SIG-M5 treated with dmso at 0.1 percent for 504 hours (cell line): ENCODE measurements at regions not wholly inside any gene's neighbourhood (a gene's known extent, or its start where the extent isn't known, plus 50 kb on each side); places are given as distances from the start of the nearest gene placed in this dataset.

Experiments used
- DNase-seq: peaks from one replicate; lab custom pipeline; 2025; ENCODE audit not compliant: unreplicated experiment; lab: John Stamatoyannopoulos, UW

- no peak for DNase-seq
These were observed 540.0 kb downstream of the OMA1 start for GRCh38 chr1:58006421-58007046.

GRCh38 chr1:58005212-58005611 is 541.3 kb downstream of the OMA1 start:
- DNase-seq = no peak

GRCh38 chr1:58003988-58004387 is 542.5 kb downstream of the OMA1 start:
- DNase-seq = no peak

- DNase-seq = no peak
These were observed 543.5 kb downstream of the OMA1 start for GRCh38 chr1:58003059-58003458.

GRCh38 chr1:58000821-58001220 is 545.7 kb downstream of the OMA1 start:
- no peak for DNase-seq

GRCh38 chr1:58000116-58000515 is 546.4 kb downstream of the OMA1 start:
- DNase-seq = no peak

- DNase-seq = no peak
These were observed 550.1 kb downstream of the OMA1 start for GRCh38 chr1:57996400-57996799.

- no peak for DNase-seq
These were observed 555.2 kb downstream of the OMA1 start for GRCh38 chr1:57991289-57991688.

GRCh38 chr1:57989877-57990276 is 556.6 kb downstream of the OMA1 start:
- no peak for DNase-seq

- DNase-seq = no peak
These were observed 559.0 kb downstream of the OMA1 start for GRCh38 chr1:57987523-57987922.

- DNase-seq = peak; percentile 72
These were observed 560.1 kb downstream of the OMA1 start for GRCh38 chr1:57986432-57986831.

GRCh38 chr1:57984277-57984676 is 560.4 kb upstream of the DAB1 start:
- DNase-seq = no peak

- DNase-seq = no peak
These were observed 559.6 kb upstream of the DAB1 start for GRCh38 chr1:57983441-57983840.

- DNase-seq = no peak
These were observed 559.0 kb upstream of the DAB1 start for GRCh38 chr1:57982852-57983251.

GRCh38 chr1:57976216-57976615 is 552.4 kb upstream of the DAB1 start:
- DNase-seq = no peak

- no peak for DNase-seq
These were observed 544.5 kb upstream of the DAB1 start for GRCh38 chr1:57968321-57968720.

GRCh38 chr1:57966751-57967406 is 543.0 kb upstream of the DAB1 start:
- peak; percentile 0 for DNase-seq

GRCh38 chr1:57966340-57966739 is 542.5 kb upstream of the DAB1 start:
- DNase-seq = no peak

GRCh38 chr1:57963581-57963980 is 539.7 kb upstream of the DAB1 start:
- DNase-seq = no peak

GRCh38 chr1:57959531-57960241 is 535.8 kb upstream of the DAB1 start:
- DNase-seq = no peak

- no peak for DNase-seq
These were observed 533.7 kb upstream of the DAB1 start for GRCh38 chr1:57957576-57957975.

- no peak for DNase-seq
These were observed 527.5 kb upstream of the DAB1 start for GRCh38 chr1:57951390-57951789.
